T-helper 17 cell (primary cell): ENCODE measurements at regions not wholly inside any gene's neighbourhood (a gene's known extent, or its start where the extent isn't known, plus 50 kb on each side); places are given as distances from the start of the nearest gene placed in this dataset.

Experiments
- ATAC-seq: fragments of 150-1000 bp; cut with Tn5 transposase; 2 replicates; pipeline ENCODE4 v1.10.0; 2021; ENCODE audit warnings: mild to moderate bottlenecking, moderate library complexity
- DNase-seq, 3 donors: peaks; one replicate each; pipeline versions ENCODE4 v3.0.0 to v3.0.0-alpha.2; 2020 to 2021
- H3K9me3 ChIP-seq: one replicate; pipeline ENCODE4 v1.7.0; 2013; ENCODE audit warnings: low read length, mild to moderate bottlenecking; ENCODE audit not compliant: control insufficient read depth, poor library complexity, severe bottlenecking
- H3K27ac Mint-ChIP-seq: one replicate; pipeline ENCODE4 v1.8.0; 2022; ENCODE audit warnings: mild to moderate bottlenecking, moderate library complexity, mixed read lengths
- H3K27me3 Mint-ChIP-seq: one replicate; pipeline ENCODE4 v1.8.0; 2022; ENCODE audit warnings: mixed read lengths
- H3K36me3 Mint-ChIP-seq: one replicate; pipeline ENCODE4 v1.8.0; 2022; ENCODE audit warnings: low read depth, mixed read lengths
- H3K4me1 Mint-ChIP-seq: one replicate; pipeline ENCODE4 v1.8.0; 2022; ENCODE audit warnings: mild to moderate bottlenecking, mixed read lengths
- H3K4me3 Mint-ChIP-seq: one replicate; pipeline ENCODE4 v1.8.0; 2022; ENCODE audit warnings: mild to moderate bottlenecking, moderate library complexity, mixed read lengths

- no peaks in the 10 kb centered on the region for H3K4me1 Mint-ChIP-seq
- DNase-seq (no peak), ATAC-seq (no peak)
- peaks cover under 1% of the 10 kb centered on the region for H3K27me3 Mint-ChIP-seq
- no peak overlapping the region for H3K27ac Mint-ChIP-seq
- no peaks in the 10 kb centered on the region for H3K9me3 ChIP-seq
- no peak overlapping the region for H3K4me3 Mint-ChIP-seq
- no peaks in the 10 kb centered on the region for H3K36me3 Mint-ChIP-seq
Observed at GRCh38 chr20:23270382-23270911, 80.1 kb upstream of the NXT1 start.

GRCh38 chr20:23269954-23270353 is 80.6 kb upstream of the NXT1 start:
- DNase-seq (no peak), ATAC-seq (no peak)
- H3K4me1 Mint-ChIP-seq: no peaks in the 10 kb centered on the region
- H3K27ac Mint-ChIP-seq: no peak overlapping the region
- H3K4me3 Mint-ChIP-seq: no peak overlapping the region
- H3K9me3 ChIP-seq: no peaks in the 10 kb centered on the region
- no peaks in the 10 kb centered on the region for H3K36me3 Mint-ChIP-seq
- peaks cover 4% of the 10 kb centered on the region for H3K27me3 Mint-ChIP-seq

GRCh38 chr20:23268792-23269354 is 81.7 kb upstream of the NXT1 start:
- Mint-ChIP-seq H3K36me3 (peaks cover under 1% of the 10 kb centered on the region), H3K4me3 (no peak overlapping the region), H3K27me3 (peaks cover 4% of the 10 kb centered on the region), H3K4me1 (no peaks in the 10 kb centered on the region), H3K27ac (no peak overlapping the region)
- no peaks in the 10 kb centered on the region for H3K9me3 ChIP-seq
- DNase-seq (no peak), ATAC-seq (no peak)

- H3K9me3 ChIP-seq: no peaks in the 10 kb centered on the region
- H3K4me1 Mint-ChIP-seq: no peaks in the 10 kb centered on the region
- peaks cover 4% of the 10 kb centered on the region for H3K27me3 Mint-ChIP-seq
- ATAC-seq: no peak
- DNase-seq: no peak
- H3K36me3 Mint-ChIP-seq: peaks cover 3% of the 10 kb centered on the region
- H3K4me3 Mint-ChIP-seq: no peak overlapping the region
- H3K27ac Mint-ChIP-seq: no peak overlapping the region
Observed at GRCh38 chr20:23267909-23268308, 82.7 kb upstream of the NXT1 start.

- Mint-ChIP-seq H3K4me3 (no peak overlapping the region), H3K27me3 (peaks cover 4% of the 10 kb centered on the region), H3K27ac (no peak overlapping the region), H3K4me1 (no peaks in the 10 kb centered on the region), H3K36me3 (peaks cover 3% of the 10 kb centered on the region)
- DNase-seq (no peak), ATAC-seq (no peak)
- H3K9me3 ChIP-seq: no peaks in the 10 kb centered on the region
Observed at GRCh38 chr20:23266530-23267398, 83.8 kb upstream of the NXT1 start.

GRCh38 chr20:23265226-23265625 is 85.4 kb upstream of the NXT1 start:
- peaks cover 5% of the 10 kb centered on the region for H3K36me3 Mint-ChIP-seq
- ATAC-seq (no peak), DNase-seq (no peak)
- no peaks in the 10 kb centered on the region for H3K9me3 ChIP-seq
- peaks cover 4% of the 10 kb centered on the region for H3K27me3 Mint-ChIP-seq
- H3K4me1 Mint-ChIP-seq: no peaks in the 10 kb centered on the region
- H3K4me3 Mint-ChIP-seq: no peak overlapping the region
- no peak overlapping the region for H3K27ac Mint-ChIP-seq

GRCh38 chr20:23264545-23264944 is 86.0 kb upstream of the NXT1 start:
- no peaks in the 10 kb centered on the region for H3K4me1 Mint-ChIP-seq
- peaks cover 5% of the 10 kb centered on the region for H3K36me3 Mint-ChIP-seq
- H3K27me3 Mint-ChIP-seq: peaks cover 4% of the 10 kb centered on the region
- ATAC-seq: no peak
- no peak for DNase-seq
- H3K4me3 Mint-ChIP-seq: no peak overlapping the region
- H3K9me3 ChIP-seq: no peaks in the 10 kb centered on the region
- no peak overlapping the region for H3K27ac Mint-ChIP-seq

GRCh38 chr20:23260181-23260840 is 90.3 kb upstream of the NXT1 start:
- Mint-ChIP-seq H3K4me3 (no peak overlapping the region), H3K27me3 (peaks cover 13% of the 10 kb centered on the region), H3K27ac (no peak overlapping the region), H3K4me1 (no peaks in the 10 kb centered on the region), H3K36me3 (peaks cover 5% of the 10 kb centered on the region)
- DNase-seq (no peak), ATAC-seq (no peak)
- H3K9me3 ChIP-seq: no peaks in the 10 kb centered on the region

- no peaks in the 10 kb centered on the region for H3K9me3 ChIP-seq
- Mint-ChIP-seq H3K27ac (no peak overlapping the region), H3K27me3 (peaks cover 27% of the 10 kb centered on the region), H3K36me3 (peaks cover 2% of the 10 kb centered on the region), H3K4me1 (peaks cover 3% of the 10 kb centered on the region), H3K4me3 (no peak overlapping the region)
- ATAC-seq (no peak), DNase-seq (no peak)
Observed at GRCh38 chr20:23258747-23259121, 91.9 kb upstream of the NXT1 start.

GRCh38 chr20:23257848-23258746 is 92.5 kb upstream of the NXT1 start:
- no peak for ATAC-seq

GRCh38 chr20:23257106-23257761 is 93.4 kb upstream of the NXT1 start:
- no peak for DNase-seq
- Mint-ChIP-seq H3K27me3 (peaks cover 35% of the 10 kb centered on the region), H3K36me3 (peaks cover 2% of the 10 kb centered on the region), H3K4me3 (no peak overlapping the region), H3K4me1 (peaks cover 3% of the 10 kb centered on the region), H3K27ac (no peak overlapping the region)
- H3K9me3 ChIP-seq: no peaks in the 10 kb centered on the region
- no peak for ATAC-seq

More at GRCh38 chr20:23257848-23258746, 92.5 kb upstream of the NXT1 start:
- H3K4me1 Mint-ChIP-seq: peaks cover 3% of the 10 kb centered on the region
- no peak overlapping the region for H3K4me3 Mint-ChIP-seq
- H3K9me3 ChIP-seq: no peaks in the 10 kb centered on the region
- no peak overlapping the region for H3K27ac Mint-ChIP-seq
- DNase-seq: no peak
- peaks cover 33% of the 10 kb centered on the region for H3K27me3 Mint-ChIP-seq
- H3K36me3 Mint-ChIP-seq: peaks cover 2% of the 10 kb centered on the region

GRCh38 chr20:23255716-23256385 is 94.7 kb upstream of the NXT1 start:
- H3K27ac Mint-ChIP-seq: no peak overlapping the region
- DNase-seq (no peak), ATAC-seq (no peak)
- H3K9me3 ChIP-seq: no peaks in the 10 kb centered on the region
- peaks cover 49% of the 10 kb centered on the region for H3K27me3 Mint-ChIP-seq
- H3K36me3 Mint-ChIP-seq: peaks cover 2% of the 10 kb centered on the region
- H3K4me3 Mint-ChIP-seq: no peak overlapping the region
- peaks cover 3% of the 10 kb centered on the region for H3K4me1 Mint-ChIP-seq
